NCI-H2196 (cell line): ENCODE measurements at regions not wholly inside any gene's neighbourhood (a gene's known extent, or its start where the extent isn't known, plus 50 kb on each side); places are given as distances from the start of the nearest gene placed in this dataset.

Experiments
- DNase-seq: peaks from one replicate; lab custom pipeline; 2025; ENCODE audit not compliant: unreplicated experiment; lab: John Stamatoyannopoulos, UW

- DNase-seq: no peak
Measured at GRCh38 chr9:28542928-28543327, 969.6 kb upstream of the C9orf72 start.

GRCh38 chr9:28547527-28547926 lies 974.2 kb upstream of the C9orf72 start:
- no peak for DNase-seq

GRCh38 chr9:28563291-28563934 lies 990.1 kb upstream of the C9orf72 start:
- no peak for DNase-seq

GRCh38 chr9:28583832-28584231 lies 1010.6 kb upstream of the C9orf72 start:
- no peak for DNase-seq

GRCh38 chr9:28584542-28584941 lies 1011.3 kb upstream of the C9orf72 start:
- no peak for DNase-seq

- DNase-seq: no peak
Measured at GRCh38 chr9:28587052-28587451, 1013.8 kb upstream of the C9orf72 start.

- DNase-seq: peak; percentile 9
Measured at GRCh38 chr9:28598408-28598807, 1025.1 kb upstream of the C9orf72 start.

- no peak for DNase-seq
Measured at GRCh38 chr9:28600226-28600625, 1026.9 kb upstream of the C9orf72 start.

- DNase-seq: no peak
Measured at GRCh38 chr9:28607843-28608242, 1034.6 kb upstream of the C9orf72 start.

- DNase-seq: no peak
Measured at GRCh38 chr9:28610339-28610738, 1037.1 kb upstream of the C9orf72 start.

GRCh38 chr9:28616310-28616709 lies 1043.0 kb upstream of the C9orf72 start:
- no peak for DNase-seq

- no peak for DNase-seq
Measured at GRCh38 chr9:28620011-28620410, 1046.7 kb upstream of the C9orf72 start.

- DNase-seq: no peak
Measured at GRCh38 chr9:28620661-28621060, 1047.4 kb upstream of the C9orf72 start.

- no peak for DNase-seq
Measured at GRCh38 chr9:28624771-28625170, 1051.5 kb upstream of the C9orf72 start.

GRCh38 chr9:28628031-28628430 lies 1054.8 kb upstream of the C9orf72 start:
- no peak for DNase-seq

GRCh38 chr9:28648723-28649122 lies 1075.4 kb upstream of the C9orf72 start:
- DNase-seq: no peak

- DNase-seq: no peak
Measured at GRCh38 chr9:28650327-28650726, 1077.0 kb upstream of the C9orf72 start.

- no peak for DNase-seq
Measured at GRCh38 chr9:28651050-28651722, 1077.9 kb upstream of the C9orf72 start.

- no peak for DNase-seq
Measured at GRCh38 chr9:28653216-28653615, 1079.9 kb upstream of the C9orf72 start.

GRCh38 chr9:28656727-28657126 lies 1083.4 kb upstream of the C9orf72 start:
- no peak for DNase-seq

GRCh38 chr9:28661853-28662252 lies 1088.6 kb upstream of the C9orf72 start:
- DNase-seq: no peak

- no peak for DNase-seq
Measured at GRCh38 chr9:28662675-28663074, 1089.4 kb upstream of the C9orf72 start.

- DNase-seq: no peak
Measured at GRCh38 chr9:28668158-28668557, 1094.9 kb upstream of the C9orf72 start.
